ENCODE measurements at regions not wholly inside any gene's neighbourhood (a gene's known extent, or its start where the extent isn't known, plus 50 kb on each side); places are given as distances from the start of the nearest gene placed in this dataset.
"Not testable (repeated sequence)": the region's sequence is repeated elsewhere in the genome, so short reads cannot be mapped to it uniquely, and the experiment has no call there.

DNA sequence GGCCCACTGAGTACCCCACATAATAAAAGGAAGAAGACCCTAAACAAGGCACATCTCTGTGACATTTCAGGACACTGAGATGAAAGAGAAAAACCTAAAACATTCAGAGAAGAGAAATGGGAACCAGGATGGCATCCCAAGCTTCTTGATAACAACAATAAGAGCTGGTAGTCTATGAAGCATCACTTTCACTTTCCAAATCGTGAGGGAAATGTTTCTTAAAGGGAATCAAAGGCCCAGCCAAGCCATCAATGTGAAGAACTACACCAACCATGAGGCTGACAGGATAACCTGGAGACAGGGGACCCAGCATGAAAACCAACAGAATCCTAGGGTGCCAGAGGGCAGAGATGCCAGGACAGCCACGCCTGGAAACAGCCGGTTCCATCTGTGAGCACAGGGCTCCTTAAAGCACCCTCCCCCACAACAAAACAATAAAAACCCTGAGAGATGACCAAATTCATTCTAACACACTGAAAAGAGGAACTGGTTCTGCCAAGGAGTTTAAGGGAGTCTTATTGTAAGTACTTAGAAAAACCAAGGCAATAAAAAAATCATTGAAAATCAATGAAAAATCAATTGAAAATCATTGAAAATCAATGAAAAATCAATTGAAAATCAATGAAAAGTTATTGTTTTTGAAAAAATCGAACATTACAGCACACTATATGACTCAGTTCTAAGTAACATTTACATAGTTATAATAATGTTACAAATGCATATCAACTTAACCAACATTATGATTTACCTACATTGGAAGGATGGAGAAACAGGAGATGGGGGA, 141.5 kb upstream of the ERG start:
- no peak overlapping the region for H3K4me2 ChIP-seq (ENCODE audit: low read length)

DNA sequence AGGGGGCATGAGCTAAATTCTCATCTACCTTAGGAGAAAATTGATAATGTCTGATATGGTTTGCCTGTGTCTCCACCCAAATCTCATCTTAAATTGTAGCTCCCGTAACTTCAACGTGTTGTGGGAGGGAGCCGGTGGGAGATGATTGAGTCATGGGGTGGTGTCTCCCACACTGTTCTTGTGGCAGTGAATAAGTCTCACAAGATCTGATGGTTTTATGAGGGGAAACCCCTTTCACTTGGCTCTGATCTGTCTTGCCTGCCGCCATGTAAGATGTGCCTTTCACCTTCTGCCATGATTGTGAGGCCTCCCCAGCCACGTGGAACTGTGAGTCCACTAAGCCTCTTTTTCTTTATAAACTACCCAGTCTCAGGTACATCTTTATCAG, 142.1 kb upstream of the ERG start:
- not testable (repeated sequence) for H3K36me3 ChIP-seq (ENCODE audit: control insufficient read depth, low read length); H3K79me2 ChIP-seq (ENCODE audit: control insufficient read depth, low read length); H3K4me3 ChIP-seq (ENCODE audit: low read length); H3K27ac ChIP-seq (ENCODE audit: low read depth, low read length); H3K4me2 ChIP-seq (ENCODE audit: low read length); H3K4me1 ChIP-seq (ENCODE audit: control insufficient read depth, low read length); H3K27me3 ChIP-seq (ENCODE audit: control insufficient read depth, low read length); H3K9me2 ChIP-seq (replicated peaks; ENCODE audit: control insufficient read depth, low read length); H4K20me1 ChIP-seq (ENCODE audit: control insufficient read depth, insufficient read depth, low read depth, low read length); H3K9me3 ChIP-seq (ENCODE audit: control insufficient read depth, insufficient read depth, low read length); H3F3A ChIP-seq (ENCODE audit: control insufficient read depth, insufficient read depth)

More for the DNA sequence above, 141.5 kb upstream of the ERG start:
- Histone ChIP-seq H3K79me2 (ENCODE audit: control insufficient read depth, low read length) (no peaks in the 10 kb centered on the region), H3K9me3 (ENCODE audit: control insufficient read depth, insufficient read depth, low read length) (no peaks in the 10 kb centered on the region), H3K36me3 (ENCODE audit: control insufficient read depth, low read length) (no peaks in the 10 kb centered on the region), H3K4me3 (ENCODE audit: low read length) (no peak overlapping the region), H3K27me3 (ENCODE audit: control insufficient read depth, low read length) (no peaks in the 10 kb centered on the region), H3K9me2 (replicated peaks; ENCODE audit: control insufficient read depth, low read length) (no peaks in the 10 kb centered on the region), H3F3A (ENCODE audit: control insufficient read depth, insufficient read depth) (no peaks in the 10 kb centered on the region), H3K4me1 (ENCODE audit: control insufficient read depth, low read length) (no peaks in the 10 kb centered on the region), H3K27ac (ENCODE audit: low read depth, low read length) (no peak overlapping the region), H4K20me1 (ENCODE audit: control insufficient read depth, insufficient read depth, low read depth, low read length) (no peaks in the 10 kb centered on the region)
- TF ChIP-seq, protein P1, sequence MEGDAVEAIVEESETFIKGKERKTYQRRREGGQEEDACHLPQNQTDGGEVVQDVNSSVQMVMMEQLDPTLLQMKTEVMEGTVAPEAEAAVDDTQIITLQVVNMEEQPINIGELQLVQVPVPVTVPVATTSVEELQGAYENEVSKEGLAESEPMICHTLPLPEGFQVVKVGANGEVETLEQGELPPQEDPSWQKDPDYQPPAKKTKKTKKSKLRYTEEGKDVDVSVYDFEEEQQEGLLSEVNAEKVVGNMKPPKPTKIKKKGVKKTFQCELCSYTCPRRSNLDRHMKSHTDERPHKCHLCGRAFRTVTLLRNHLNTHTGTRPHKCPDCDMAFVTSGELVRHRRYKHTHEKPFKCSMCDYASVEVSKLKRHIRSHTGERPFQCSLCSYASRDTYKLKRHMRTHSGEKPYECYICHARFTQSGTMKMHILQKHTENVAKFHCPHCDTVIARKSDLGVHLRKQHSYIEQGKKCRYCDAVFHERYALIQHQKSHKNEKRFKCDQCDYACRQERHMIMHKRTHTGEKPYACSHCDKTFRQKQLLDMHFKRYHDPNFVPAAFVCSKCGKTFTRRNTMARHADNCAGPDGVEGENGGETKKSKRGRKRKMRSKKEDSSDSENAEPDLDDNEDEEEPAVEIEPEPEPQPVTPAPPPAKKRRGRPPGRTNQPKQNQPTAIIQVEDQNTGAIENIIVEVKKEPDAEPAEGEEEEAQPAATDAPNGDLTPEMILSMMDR (IDR thresholded peaks at IDR 0.05; ENCODE audit: low read depth, low read length, poor library complexity, severe bottlenecking) = no peak
- no peak for TF ChIP-seq EZH2phosphoT487 (IDR thresholded peaks at IDR 0.05; ENCODE audit: borderline replicate concordance, low read length)

DNA sequence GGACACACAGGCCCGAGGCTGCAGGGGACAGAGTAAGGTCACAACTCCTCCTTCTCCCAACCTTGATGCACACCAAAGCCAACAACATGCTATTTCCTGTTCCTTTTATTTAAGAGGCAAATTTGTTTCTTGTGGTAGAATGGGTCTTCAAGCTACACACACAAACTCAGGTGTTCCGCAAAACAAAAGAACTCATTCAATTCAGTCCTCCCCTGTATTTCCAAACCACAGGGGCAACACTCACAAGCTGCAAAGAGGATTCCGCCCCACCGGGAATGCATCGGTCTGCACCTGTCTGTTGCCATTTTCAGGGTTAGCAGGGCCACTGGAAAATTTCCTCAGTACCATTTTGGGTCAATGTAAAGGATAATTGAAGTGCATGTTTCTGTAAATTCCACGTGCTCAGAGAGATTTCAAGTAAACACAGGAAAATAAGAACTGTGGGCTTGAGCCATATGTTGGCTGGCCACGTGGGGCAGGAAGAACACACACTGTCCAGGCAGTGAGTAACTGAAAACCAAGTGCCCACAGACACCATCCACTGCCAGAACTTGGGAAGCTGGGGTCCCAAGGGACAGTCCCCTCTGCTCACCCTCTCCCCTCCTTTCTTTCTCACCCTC, 145.2 kb upstream of the ERG start:
- Histone ChIP-seq H3K36me3 (ENCODE audit: control insufficient read depth, low read length) (no peaks in the 10 kb centered on the region), H4K20me1 (ENCODE audit: control insufficient read depth, insufficient read depth, low read depth, low read length) (no peaks in the 10 kb centered on the region), H3K27me3 (ENCODE audit: control insufficient read depth, low read length) (no peaks in the 10 kb centered on the region), H3K4me1 (ENCODE audit: control insufficient read depth, low read length) (no peaks in the 10 kb centered on the region), H3F3A (ENCODE audit: control insufficient read depth, insufficient read depth) (no peaks in the 10 kb centered on the region), H3K27ac (ENCODE audit: low read depth, low read length) (no peak overlapping the region), H3K9me3 (ENCODE audit: control insufficient read depth, insufficient read depth, low read length) (no peaks in the 10 kb centered on the region), H3K9me2 (replicated peaks; ENCODE audit: control insufficient read depth, low read length) (no peaks in the 10 kb centered on the region), H3K4me2 (ENCODE audit: low read length) (no peak overlapping the region), H3K4me3 (ENCODE audit: low read length) (no peak overlapping the region), H3K79me2 (ENCODE audit: control insufficient read depth, low read length) (no peaks in the 10 kb centered on the region)
- TF ChIP-seq EZH2phosphoT487 (IDR thresholded peaks at IDR 0.05; ENCODE audit: borderline replicate concordance, low read length) = no peak
- TF ChIP-seq, protein P1 (IDR thresholded peaks at IDR 0.05; ENCODE audit: low read depth, low read length, poor library complexity, severe bottlenecking) = no peak

DNA sequence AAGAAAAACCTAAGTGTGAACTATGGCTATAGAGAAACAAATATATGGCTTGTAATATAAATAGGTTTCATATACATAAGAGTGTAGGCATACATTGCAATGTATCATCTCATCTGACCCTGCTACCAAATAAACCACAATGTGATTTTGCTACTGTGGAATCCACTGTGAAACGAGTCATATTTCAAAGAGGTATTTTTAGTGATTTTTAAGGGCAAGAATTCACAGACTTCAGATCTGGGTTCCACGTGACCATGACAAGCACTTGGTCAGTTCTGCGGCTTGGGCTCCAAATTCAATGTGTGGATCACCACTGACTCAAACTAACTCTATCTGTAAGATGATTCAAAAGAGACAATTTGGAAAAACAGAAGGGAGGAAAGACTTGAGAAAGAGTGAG, 147.0 kb upstream of the ERG start:
- no peak overlapping the region for H3K4me2 ChIP-seq (ENCODE audit: low read length)
- H3K9me2 ChIP-seq (replicated peaks; ENCODE audit: control insufficient read depth, low read length) = no peaks in the 10 kb centered on the region
- H3K9me3 ChIP-seq (ENCODE audit: control insufficient read depth, insufficient read depth, low read length) = no peaks in the 10 kb centered on the region
- no peaks in the 10 kb centered on the region for H4K20me1 ChIP-seq (ENCODE audit: control insufficient read depth, insufficient read depth, low read depth, low read length)
- H3K4me3 ChIP-seq (ENCODE audit: low read length) = no peak overlapping the region
- no peaks in the 10 kb centered on the region for H3K79me2 ChIP-seq (ENCODE audit: control insufficient read depth, low read length)
- H3K27me3 ChIP-seq (ENCODE audit: control insufficient read depth, low read length) = no peaks in the 10 kb centered on the region
- H3F3A ChIP-seq (ENCODE audit: control insufficient read depth, insufficient read depth) = no peaks in the 10 kb centered on the region
- no peaks in the 10 kb centered on the region for H3K36me3 ChIP-seq (ENCODE audit: control insufficient read depth, low read length)
- H3K27ac ChIP-seq (ENCODE audit: low read depth, low read length) = no peak overlapping the region
- no peaks in the 10 kb centered on the region for H3K4me1 ChIP-seq (ENCODE audit: control insufficient read depth, low read length)
- TF ChIP-seq, protein P1 (IDR thresholded peaks at IDR 0.05; ENCODE audit: low read depth, low read length, poor library complexity, severe bottlenecking) = no peak
- no peak for TF ChIP-seq EZH2phosphoT487 (IDR thresholded peaks at IDR 0.05; ENCODE audit: borderline replicate concordance, low read length)

Data from DOHH2 (cell line).